Loucy (cell line): ENCODE measurements at regions not wholly inside any gene's neighbourhood (a gene's known extent, or its start where the extent isn't known, plus 50 kb on each side); places are given as distances from the start of the nearest gene placed in this dataset.

Experiments used
- CTCF ChIP-seq: fragments of 200-600 bp; sonication (generic); conservative IDR thresholded peaks from 2 replicates; pipeline ENCODE4 v1.5.1; 2014; ENCODE audit warnings: mild to moderate bottlenecking, antibody characterized with exemption, low read length
- EZH2phosphoT487 ChIP-seq: fragments of 200-600 bp; IDR thresholded peaks from 2 replicates; pipeline ENCODE4 v1.6.1; 2018; ENCODE audit warnings: antibody characterized with exemption, mild to moderate bottlenecking, moderate library complexity, borderline replicate concordance

GRCh38 chr1:243931957-243932356 is 81.9 kb upstream of the AKT3 start:
- no peak for TF ChIP-seq CTCF
- no peak for TF ChIP-seq EZH2phosphoT487
